ENCODE measurements at regions not wholly inside any gene's neighbourhood (a gene's known extent, or its start where the extent isn't known, plus 50 kb on each side); places are given as distances from the start of the nearest gene placed in this dataset.

DNA sequence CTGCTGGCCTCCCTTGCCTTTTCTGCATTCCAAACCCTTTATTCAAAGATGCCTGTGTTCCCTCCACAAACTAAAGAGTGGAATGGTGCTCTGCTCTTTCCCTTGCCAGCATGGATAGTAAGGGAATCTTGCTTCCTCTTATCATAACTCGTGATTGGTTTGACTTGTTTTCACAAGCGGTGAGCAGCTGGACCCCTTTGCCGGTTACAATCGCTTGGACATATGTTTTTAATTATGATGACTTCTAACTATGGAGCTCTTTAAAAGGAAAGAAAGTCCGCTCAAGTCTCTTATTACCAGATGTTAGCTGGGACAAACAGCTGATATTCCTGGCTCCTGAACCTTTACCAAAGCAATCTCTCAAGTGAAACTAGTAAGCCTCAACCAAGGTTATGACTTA lies 1094.7 kb downstream of the UQCRFS1 start:
- TF ChIP-seq, protein P1, sequence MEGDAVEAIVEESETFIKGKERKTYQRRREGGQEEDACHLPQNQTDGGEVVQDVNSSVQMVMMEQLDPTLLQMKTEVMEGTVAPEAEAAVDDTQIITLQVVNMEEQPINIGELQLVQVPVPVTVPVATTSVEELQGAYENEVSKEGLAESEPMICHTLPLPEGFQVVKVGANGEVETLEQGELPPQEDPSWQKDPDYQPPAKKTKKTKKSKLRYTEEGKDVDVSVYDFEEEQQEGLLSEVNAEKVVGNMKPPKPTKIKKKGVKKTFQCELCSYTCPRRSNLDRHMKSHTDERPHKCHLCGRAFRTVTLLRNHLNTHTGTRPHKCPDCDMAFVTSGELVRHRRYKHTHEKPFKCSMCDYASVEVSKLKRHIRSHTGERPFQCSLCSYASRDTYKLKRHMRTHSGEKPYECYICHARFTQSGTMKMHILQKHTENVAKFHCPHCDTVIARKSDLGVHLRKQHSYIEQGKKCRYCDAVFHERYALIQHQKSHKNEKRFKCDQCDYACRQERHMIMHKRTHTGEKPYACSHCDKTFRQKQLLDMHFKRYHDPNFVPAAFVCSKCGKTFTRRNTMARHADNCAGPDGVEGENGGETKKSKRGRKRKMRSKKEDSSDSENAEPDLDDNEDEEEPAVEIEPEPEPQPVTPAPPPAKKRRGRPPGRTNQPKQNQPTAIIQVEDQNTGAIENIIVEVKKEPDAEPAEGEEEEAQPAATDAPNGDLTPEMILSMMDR (IDR thresholded peaks at IDR 0.05) = no peak
- TF ChIP-seq POLR2A (IDR thresholded peaks at IDR 0.05) (no peak), EP300 (IDR thresholded peaks at IDR 0.05) (no peak)
